Neuron (in vitro differentiated cells): ENCODE measurements at regions not wholly inside any gene's neighbourhood (a gene's known extent, or its start where the extent isn't known, plus 50 kb on each side); places are given as distances from the start of the nearest gene placed in this dataset.

ENCODE experiments used
- H2AFZ ChIP-seq: one replicate; pipeline ENCODE4 v1.6.1; 2013; ENCODE audit warnings: low read depth, mild to moderate bottlenecking, inconsistent platforms, low read length, moderate library complexity
- H3K27me3 ChIP-seq: one replicate; pipeline ENCODE4 v1.6.1; 2013; ENCODE audit warnings: low read length; ENCODE audit not compliant: insufficient read depth
- H3K36me3 ChIP-seq: one replicate; pipeline ENCODE4 v1.6.1; 2013; ENCODE audit warnings: low read length; ENCODE audit not compliant: insufficient read depth
- H3K4me1 ChIP-seq: one replicate; pipeline ENCODE4 v1.6.1; 2013; ENCODE audit warnings: low read length; ENCODE audit not compliant: insufficient read depth
- H3K4me3 ChIP-seq: 2 replicates; pipeline ENCODE4 v1.5.1; 2013; ENCODE audit warnings: mild to moderate bottlenecking, low read length, moderate library complexity
- H3K9me3 ChIP-seq: one replicate; pipeline ENCODE4 v1.6.1; 2013; ENCODE audit warnings: low read length

GRCh38 chr13:55298201-55298600, 1842.5 kb upstream of the PRR20A start:
- Histone ChIP-seq H3K36me3 (no peaks in the 10 kb centered on the region), H2AFZ (no peak overlapping the region), H3K9me3 (no peaks in the 10 kb centered on the region), H3K4me1 (no peaks in the 10 kb centered on the region), H3K27me3 (no peaks in the 10 kb centered on the region), H3K4me3 (no peak overlapping the region)

GRCh38 chr13:55302568-55302967, 1838.2 kb upstream of the PRR20A start:
- H3K4me1 ChIP-seq = no peaks in the 10 kb centered on the region
- H3K27me3 ChIP-seq = no peaks in the 10 kb centered on the region
- H3K9me3 ChIP-seq = no peaks in the 10 kb centered on the region
- H3K36me3 ChIP-seq = no peaks in the 10 kb centered on the region
- no peak overlapping the region for H2AFZ ChIP-seq
- H3K4me3 ChIP-seq = no peak overlapping the region

DNA sequence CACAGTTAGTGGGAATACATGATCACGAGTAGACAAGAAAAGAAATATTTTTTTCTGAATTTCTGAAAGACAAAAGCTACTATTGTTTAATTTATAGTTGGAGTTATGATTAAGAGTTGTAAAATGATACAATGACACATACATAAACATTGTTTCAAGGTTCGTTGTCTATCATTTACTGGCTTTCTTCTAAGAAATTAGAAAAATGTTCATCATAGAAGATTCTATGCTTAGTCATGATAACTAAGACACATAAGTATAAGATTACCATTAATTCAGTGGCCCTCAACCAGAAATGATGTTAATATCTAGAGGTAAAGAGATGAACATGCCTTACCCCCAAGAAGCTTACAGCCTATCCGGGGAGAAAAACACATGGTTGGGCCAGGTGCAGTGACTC, 1832.8 kb upstream of the PRR20A start:
- no peaks in the 10 kb centered on the region for H3K36me3 ChIP-seq

DNA sequence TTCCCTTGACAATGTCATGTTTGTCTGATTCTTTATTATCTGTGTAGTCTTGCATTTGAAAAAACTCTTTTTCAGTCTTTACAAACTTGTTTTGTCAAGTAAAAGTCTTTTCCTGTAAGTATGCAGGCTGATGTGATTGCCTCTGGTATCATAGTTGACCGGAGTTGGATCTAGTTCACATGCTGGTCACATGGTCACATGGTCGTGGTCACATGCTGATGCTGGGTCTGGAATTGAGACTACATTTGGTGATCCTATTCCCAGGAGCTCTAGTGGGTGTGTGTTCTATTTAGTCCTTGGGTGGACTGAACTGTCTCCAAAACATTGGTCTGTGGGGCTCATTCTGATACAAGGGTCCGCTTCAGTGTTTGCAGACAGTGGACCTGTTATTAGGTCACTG, 1798.8 kb upstream of the PRR20A start:
- peaks cover 3% of the 10 kb centered on the region for H3K4me1 ChIP-seq

More for the DNA sequence above, 1832.8 kb upstream of the PRR20A start:
- H2AFZ ChIP-seq = no peak overlapping the region
- no peaks in the 10 kb centered on the region for H3K27me3 ChIP-seq
- H3K4me3 ChIP-seq = no peak overlapping the region
- H3K4me1 ChIP-seq = no peaks in the 10 kb centered on the region
- no peaks in the 10 kb centered on the region for H3K9me3 ChIP-seq

GRCh38 chr13:55345224-55345623, 1795.5 kb upstream of the PRR20A start:
- no peak overlapping the region for H3K4me3 ChIP-seq
- H3K9me3 ChIP-seq = no peaks in the 10 kb centered on the region

More for the DNA sequence above, 1798.8 kb upstream of the PRR20A start:
- no peaks in the 10 kb centered on the region for H3K9me3 ChIP-seq
- H3K36me3 ChIP-seq = no peaks in the 10 kb centered on the region
- H2AFZ ChIP-seq = no peak overlapping the region
- H3K4me3 ChIP-seq = no peak overlapping the region
- H3K27me3 ChIP-seq = no peaks in the 10 kb centered on the region

DNA sequence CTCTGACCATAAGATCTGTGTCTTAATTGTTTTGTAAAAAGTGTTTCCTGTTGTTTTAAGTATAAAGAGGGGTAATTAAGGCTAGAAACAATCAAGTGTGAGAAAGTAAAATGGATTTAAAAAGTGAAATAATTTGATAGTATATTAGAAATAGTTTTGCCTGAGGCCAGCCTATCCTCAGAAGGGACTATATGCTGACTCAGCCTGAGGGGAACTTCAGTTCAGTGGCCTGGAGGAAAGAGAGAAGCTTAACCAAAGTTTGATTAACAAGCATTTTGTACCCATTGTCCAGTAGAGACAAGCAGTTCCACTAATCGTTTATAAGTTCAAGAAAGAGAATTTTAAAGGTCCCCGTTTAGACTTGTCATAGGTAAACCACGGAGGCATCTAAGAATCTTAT, 1793.2 kb upstream of the PRR20A start:
- Histone ChIP-seq H3K4me3 (no peak overlapping the region), H3K4me1 (peaks cover 3% of the 10 kb centered on the region), H3K9me3 (no peaks in the 10 kb centered on the region), H3K27me3 (no peaks in the 10 kb centered on the region), H3K36me3 (no peaks in the 10 kb centered on the region), H2AFZ (no peak overlapping the region)

More at GRCh38 chr13:55345224-55345623, 1795.5 kb upstream of the PRR20A start:
- Histone ChIP-seq H3K27me3 (no peaks in the 10 kb centered on the region), H2AFZ (peak overlapping the region; percentile 68), H3K36me3 (no peaks in the 10 kb centered on the region), H3K4me1 (peaks cover 3% of the 10 kb centered on the region)

- H3K4me3 ChIP-seq = no peak overlapping the region
- H3K36me3 ChIP-seq = no peaks in the 10 kb centered on the region
- no peak overlapping the region for H2AFZ ChIP-seq
- no peaks in the 10 kb centered on the region for H3K27me3 ChIP-seq
- H3K4me1 ChIP-seq = no peaks in the 10 kb centered on the region
- H3K9me3 ChIP-seq = no peaks in the 10 kb centered on the region
These were observed 1781.7 kb upstream of the PRR20A start for GRCh38 chr13:55359067-55359466.

DNA sequence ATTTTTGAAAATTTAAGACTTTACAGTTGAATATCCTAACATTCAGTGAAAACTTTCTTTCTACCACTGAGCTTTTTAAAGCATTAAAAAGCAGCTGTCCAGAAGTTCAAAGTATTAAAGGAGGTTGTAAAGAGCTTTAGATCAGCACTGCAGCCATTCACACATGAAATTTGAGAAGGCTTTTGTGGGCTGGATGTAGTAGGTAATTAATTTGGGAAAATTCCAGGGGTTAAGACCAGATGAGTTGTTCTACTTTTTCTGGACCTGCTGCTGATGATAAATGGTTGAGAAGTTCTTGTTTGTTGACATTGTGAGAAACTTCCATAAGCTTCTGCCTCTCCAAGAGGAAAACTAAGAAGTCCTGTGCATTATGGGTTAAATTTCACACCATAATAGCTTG, 1779.6 kb upstream of the PRR20A start:
- H3K9me3 ChIP-seq = no peaks in the 10 kb centered on the region
- H3K27me3 ChIP-seq = no peaks in the 10 kb centered on the region
- H3K4me3 ChIP-seq = no peak overlapping the region
- no peak overlapping the region for H2AFZ ChIP-seq
- no peaks in the 10 kb centered on the region for H3K4me1 ChIP-seq
- H3K36me3 ChIP-seq = no peaks in the 10 kb centered on the region

GRCh38 chr13:55366676-55367075, 1774.0 kb upstream of the PRR20A start:
- no peaks in the 10 kb centered on the region for H3K4me1 ChIP-seq
- H2AFZ ChIP-seq = no peak overlapping the region
- no peaks in the 10 kb centered on the region for H3K9me3 ChIP-seq
- H3K27me3 ChIP-seq = no peaks in the 10 kb centered on the region
- no peaks in the 10 kb centered on the region for H3K36me3 ChIP-seq
- no peak overlapping the region for H3K4me3 ChIP-seq

GRCh38 chr13:55394470-55394869, 1746.2 kb upstream of the PRR20A start:
- Histone ChIP-seq H3K4me3 (no peak overlapping the region), H2AFZ (no peak overlapping the region), H3K9me3 (no peaks in the 10 kb centered on the region), H3K36me3 (no peaks in the 10 kb centered on the region), H3K27me3 (no peaks in the 10 kb centered on the region), H3K4me1 (no peaks in the 10 kb centered on the region)

- H3K9me3 ChIP-seq = no peaks in the 10 kb centered on the region
- H3K4me3 ChIP-seq = no peak overlapping the region
These were observed 1737.8 kb upstream of the PRR20A start for GRCh38 chr13:55402870-55403269.

GRCh38 chr13:55403887-55404487, 1736.7 kb upstream of the PRR20A start:
- peaks cover 8% of the 10 kb centered on the region for H3K4me1 ChIP-seq
- H3K9me3 ChIP-seq = no peaks in the 10 kb centered on the region
- no peaks in the 10 kb centered on the region for H3K36me3 ChIP-seq
- H3K27me3 ChIP-seq = no peaks in the 10 kb centered on the region
- no peak overlapping the region for H2AFZ ChIP-seq
- no peak overlapping the region for H3K4me3 ChIP-seq

More at GRCh38 chr13:55402870-55403269, 1737.8 kb upstream of the PRR20A start:
- no peaks in the 10 kb centered on the region for H3K36me3 ChIP-seq
- H3K27me3 ChIP-seq = no peaks in the 10 kb centered on the region
- no peak overlapping the region for H2AFZ ChIP-seq
- peaks cover 8% of the 10 kb centered on the region for H3K4me1 ChIP-seq

DNA sequence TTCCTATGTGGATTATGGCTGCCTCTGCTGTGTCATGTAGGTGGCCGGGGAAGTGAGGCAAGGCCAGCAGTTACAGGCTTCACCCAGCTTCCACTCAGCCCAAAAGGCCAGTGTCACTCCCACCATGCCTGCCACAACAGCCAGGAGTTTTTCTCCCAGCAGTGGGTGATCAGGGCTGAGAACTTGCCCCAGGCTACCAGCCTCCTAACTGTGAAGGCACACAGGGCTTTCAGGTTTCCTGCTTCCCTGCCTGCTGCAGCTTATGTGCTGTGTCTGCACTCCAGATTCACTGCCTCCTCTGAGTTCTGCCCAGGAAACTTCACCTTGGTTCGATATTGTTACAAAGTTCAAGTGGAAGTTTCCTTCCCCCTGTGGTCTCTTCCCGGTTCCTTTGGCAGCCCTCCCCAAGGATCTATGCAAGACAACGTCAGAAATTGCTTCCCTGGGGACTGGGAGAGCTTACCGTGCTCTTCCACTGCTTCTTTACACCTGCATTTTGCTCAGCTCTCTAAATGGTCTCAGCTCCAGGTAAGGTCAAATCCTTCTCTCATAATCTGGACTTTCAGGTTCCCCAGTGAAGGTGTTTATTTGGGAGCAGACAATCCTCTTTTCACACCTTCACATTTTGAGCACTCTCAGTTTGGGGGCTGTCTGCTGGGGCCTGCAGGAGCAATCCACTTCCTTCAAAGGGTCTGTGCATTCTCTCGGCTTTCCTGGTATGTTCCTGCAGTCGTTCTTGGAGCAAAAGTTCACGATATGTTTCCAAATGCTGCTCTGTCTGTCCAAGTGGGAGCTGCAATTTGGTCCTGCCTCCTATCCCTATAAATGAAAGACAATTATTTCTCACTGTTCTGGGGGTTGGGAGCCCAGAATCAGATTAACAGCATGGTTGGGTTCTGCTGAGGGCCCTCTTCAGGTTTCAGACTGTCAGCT, 1730.1 kb upstream of the PRR20A start:
- Histone ChIP-seq H3K4me1 (no peaks in the 10 kb centered on the region), H2AFZ (peak overlapping the region; percentile 60), H3K36me3 (no peaks in the 10 kb centered on the region), H3K9me3 (no peaks in the 10 kb centered on the region), H3K4me3 (no peak overlapping the region), H3K27me3 (no peaks in the 10 kb centered on the region)
